Prostate gland (tissue), 2 donors: ENCODE measurements at regions not wholly inside any gene's neighbourhood (a gene's known extent, or its start where the extent isn't known, plus 50 kb on each side); places are given as distances from the start of the nearest gene placed in this dataset.

Experiments
- DNase-seq: peaks from one replicate; pipeline ENCODE4 v3.0.0-alpha.2; 2019; ENCODE audit warnings: low spot score
- H3K27ac ChIP-seq, 2 donors: fragments of 200-600 bp; sonication (generic); 2 replicates each; pipeline ENCODE4 v1.5.1; 2017 to 2019
- H3K27me3 ChIP-seq: fragments of 200-600 bp; sonication (generic); replicated peaks from 2 replicates; pipeline ENCODE4 v1.5.1; 2019; ENCODE audit not compliant: insufficient read depth
- H3K36me3 ChIP-seq, 2 donors: fragments of 200-600 bp; sonication (generic); 1 replicate in 1 of 2; 2 replicates in 1 of 2; pipeline versions ENCODE4 v1.5.1 to v1.8.1; 2017 to 2019
- H3K4me1 ChIP-seq: fragments of 200-600 bp; sonication (generic); replicated peaks from 2 replicates; pipeline ENCODE4 v1.5.1; 2019
- H3K4me3 ChIP-seq, 2 donors: fragments of 200-600 bp; sonication (generic); 2 replicates each; pipeline ENCODE4 v1.5.1; 2017 to 2019
- H3K9me3 ChIP-seq: fragments of 200-600 bp; sonication (generic); 2 replicates; pipeline ENCODE4 v1.5.1; 2017
- CTCF ChIP-seq, 4 experiments: fragments of 200-600 bp in 2 of 4; fragments of 450-650 bp in 2 of 4; sonication (generic) in 2 of 4; IDR thresholded peaks; 1 replicate in 3 of 4; 2 replicates in 1 of 4; pipeline ENCODE4 v1.5.1; 2016 to 2019; ENCODE audit warnings: antibody characterized with exemption in 4 of 4, mild to moderate bottlenecking in 2 of 4, moderate library complexity in 2 of 4
- POLR2A ChIP-seq: fragments of 450-650 bp; IDR thresholded peaks from one replicate; pipeline ENCODE4 v1.6.1; 2016; ENCODE audit warnings: antibody characterized with exemption, mild to moderate bottlenecking
- POLR2AphosphoS5 ChIP-seq: sonication (generic); formaldehyde crosslinking; IDR thresholded peaks from one replicate; pipeline ENCODE4 v1.6.1; 2017; ENCODE audit warnings: antibody characterized with exemption
- WGBS: methylation state at CpG from one replicate; pipeline ENCODE4 v1.1.5; 2018; 5-methylcytosine and 5-hydroxymethylcytosine counted together
- intact Hi-C: fragments of 100-400 bp; cut with DNase I; formaldehyde crosslinking; loops from one replicate; pipeline ENCODE4 v1.14.2; 2022
- small RNA-seq, 2 donors: library from RNA; depleted of rRNA; stranded (forward); fragments of <200 nt; gene quantifications; one replicate each; pipeline ENCODE3, GENCODE V24; 2016

GRCh38 chr3:76985645-76986044 lies 54.3 kb upstream of the ROBO2 start:
- Histone ChIP-seq H3K27me3 (no peaks in the 10 kb centered on the region), H3K9me3 (no peaks in the 10 kb centered on the region), H3K4me1 (no peaks in the 10 kb centered on the region), H3K4me3 (no peak overlapping the region), H3K27ac (no peak overlapping the region), H3K36me3 (no peaks in the 10 kb centered on the region)
- DNase-seq, result no peak
- no peak for TF ChIP-seq POLR2A
- intact Hi-C loops, result no loop called here

GRCh38 chr3:76986876-76987474 lies 52.9 kb upstream of the ROBO2 start:
- Histone ChIP-seq H3K4me3 (no peak overlapping the region), H3K4me1 (no peaks in the 10 kb centered on the region), H3K9me3 (no peaks in the 10 kb centered on the region), H3K27me3 (no peaks in the 10 kb centered on the region), H3K36me3 (no peaks in the 10 kb centered on the region), H3K27ac (no peak overlapping the region)
- TF ChIP-seq POLR2A, result no peak
- TF ChIP-seq CTCF (IDR thresholded peaks at IDR 0.05), result no peak
- TF ChIP-seq POLR2AphosphoS5, result no peak
- 74% methylated on average over 11 of the region's 11 CpGs for WGBS
- no peak for DNase-seq
- intact Hi-C loops, result no loop called here

Small RNA genes lying in the stretch of these regions (small RNA-seq; reads per million reads assigned to genes)
- 0 reads per million in 2 donors for gene RF00019
